H9 (cell line): ENCODE measurements at regions not wholly inside any gene's neighbourhood (a gene's known extent, or its start where the extent isn't known, plus 50 kb on each side); places are given as distances from the start of the nearest gene placed in this dataset.

Source experiments
- DNase-seq: peaks from one replicate; pipeline ENCODE4 v3.0.0-alpha.2; 2017
- H2AFZ ChIP-seq: one replicate; pipeline ENCODE4 v1.6.1; 2013; ENCODE audit warnings: mild to moderate bottlenecking, low read length, control low read depth, moderate library complexity
- H2AK5ac ChIP-seq: 2 replicates; pipeline ENCODE4 v1.6.1; 2013; ENCODE audit warnings: low read length, control low read depth, mixed read lengths; ENCODE audit not compliant: insufficient read length
- H2BK120ac ChIP-seq: one replicate; pipeline ENCODE4 v1.6.1; 2013; ENCODE audit warnings: low read depth, mild to moderate bottlenecking, low read length, control low read depth, inconsistent platforms; ENCODE audit not compliant: poor library complexity, severe bottlenecking
- H2BK12ac ChIP-seq: 2 replicates; pipeline ENCODE4 v1.6.1; 2013; ENCODE audit warnings: low read length, control low read depth, mixed read lengths, low read depth; ENCODE audit not compliant: insufficient read length
- H2BK15ac ChIP-seq: 2 replicates; pipeline ENCODE4 v1.6.1; 2013; ENCODE audit warnings: low read depth, low read length, control low read depth
- H2BK20ac ChIP-seq: one replicate; pipeline ENCODE4 v1.6.1; 2013; ENCODE audit warnings: low read depth, mild to moderate bottlenecking, low read length, control low read depth, inconsistent platforms; ENCODE audit not compliant: poor library complexity, severe bottlenecking
- H2BK5ac ChIP-seq: 2 replicates; pipeline ENCODE4 v1.6.1; 2013; ENCODE audit warnings: low read length, control low read depth, mixed read lengths; ENCODE audit not compliant: insufficient read length
- H3K14ac ChIP-seq: 2 replicates; pipeline ENCODE4 v1.6.1; 2013; ENCODE audit warnings: low read length, control low read depth; ENCODE audit not compliant: insufficient read depth
- H3K18ac ChIP-seq: 2 replicates; pipeline ENCODE4 v1.6.1; 2013; ENCODE audit warnings: low read depth, mild to moderate bottlenecking, mixed read lengths, low read length, control low read depth; ENCODE audit not compliant: insufficient read length
- H3K23ac ChIP-seq: 2 replicates; pipeline ENCODE4 v1.6.1; 2013; ENCODE audit warnings: low read length, control low read depth, mixed read lengths, low read depth; ENCODE audit not compliant: insufficient read length
- H3K23me2 ChIP-seq: 2 replicates; pipeline ENCODE4 v1.6.1; 2013; ENCODE audit warnings: low read depth, mild to moderate bottlenecking, mixed read lengths, low read length, control low read depth; ENCODE audit not compliant: insufficient read length, poor library complexity, severe bottlenecking
- H3K27ac ChIP-seq: 2 replicates; pipeline ENCODE4 v1.5.1; 2013; ENCODE audit warnings: low read length, control low read depth, mixed read lengths, low read depth; ENCODE audit not compliant: insufficient read length
- H3K27me3 ChIP-seq: 2 replicates; pipeline ENCODE4 v1.6.1; 2013; ENCODE audit warnings: low read length, control low read depth, inconsistent platforms; ENCODE audit not compliant: insufficient read depth
- H3K4ac ChIP-seq: 2 replicates; pipeline ENCODE4 v1.6.1; 2013; ENCODE audit warnings: low read depth, mild to moderate bottlenecking, control low read depth, inconsistent platforms, low read length, moderate library complexity
- H3K4me1 ChIP-seq: 2 replicates; pipeline ENCODE4 v1.6.1; 2013; ENCODE audit warnings: low read length, control low read depth, inconsistent platforms; ENCODE audit not compliant: insufficient read depth
- H3K4me2 ChIP-seq: 2 replicates; pipeline ENCODE4 v1.6.1; 2013; ENCODE audit warnings: low read length, control low read depth, mixed read lengths; ENCODE audit not compliant: insufficient read length, insufficient read depth
- H3K56ac ChIP-seq: 2 replicates; pipeline ENCODE4 v1.6.1; 2013; ENCODE audit warnings: low read depth, mild to moderate bottlenecking, mixed read lengths, low read length, control low read depth; ENCODE audit not compliant: insufficient read length
- H3K79me1 ChIP-seq: 2 replicates; pipeline ENCODE4 v1.6.1; 2013; ENCODE audit warnings: low read depth, mild to moderate bottlenecking, moderate library complexity, low read length, control low read depth, inconsistent platforms; ENCODE audit not compliant: insufficient read depth, poor library complexity, severe bottlenecking
- H3K79me2 ChIP-seq: 2 replicates; pipeline ENCODE4 v1.6.1; 2013; ENCODE audit warnings: low read length, control low read depth, inconsistent platforms; ENCODE audit not compliant: insufficient read depth
- H3K9ac ChIP-seq: 2 replicates; pipeline ENCODE4 v1.6.1; 2013; ENCODE audit warnings: low read length, control low read depth, mixed read lengths; ENCODE audit not compliant: insufficient read length; ENCODE audit errors: extremely low read depth
- H3K9me3 ChIP-seq: one replicate; pipeline ENCODE4 v1.6.1; 2013; ENCODE audit warnings: low read depth, low read length, inconsistent platforms; ENCODE audit not compliant: control insufficient read depth
- H3T11ph ChIP-seq: one replicate; pipeline ENCODE4 v1.6.1; 2013; ENCODE audit warnings: mild to moderate bottlenecking, low read length, control low read depth, inconsistent platforms
- H4K20me1 ChIP-seq: one replicate; pipeline ENCODE4 v1.6.1; 2013; ENCODE audit not compliant: control insufficient read depth, insufficient read length, insufficient read depth
- H4K5ac ChIP-seq: 2 replicates; pipeline ENCODE4 v1.6.1; 2013; ENCODE audit warnings: low read depth, mild to moderate bottlenecking, mixed read lengths, low read length, control low read depth; ENCODE audit not compliant: insufficient read length
- H4K8ac ChIP-seq: replicated peaks from 2 replicates; pipeline ENCODE4 v1.6.1; 2013; ENCODE audit warnings: low read length, control low read depth, mixed read lengths, low read depth; ENCODE audit not compliant: insufficient read length
- H4K91ac ChIP-seq: 2 replicates; pipeline ENCODE4 v1.6.1; 2013; ENCODE audit warnings: low read depth, mild to moderate bottlenecking, moderate library complexity, mixed read lengths, low read length, control low read depth; ENCODE audit not compliant: insufficient read length
- H3K27ac Mint-ChIP-seq, 3 experiments: 2 replicates in 2 of 3; 3 replicates in 1 of 3; pipeline ENCODE4 v1.8.0; 2020 to 2021; ENCODE audit warnings: mixed read lengths in 3 of 3, mild to moderate bottlenecking in 1 of 3, moderate library complexity in 1 of 3
- H3K27me3 Mint-ChIP-seq: 2 replicates; pipeline ENCODE4 v1.8.0; 2021; ENCODE audit warnings: low read depth, mild to moderate bottlenecking, moderate library complexity, mixed read lengths
- H3K36me3 Mint-ChIP-seq, 3 experiments: 2 replicates in 2 of 3; 3 replicates in 1 of 3; pipeline ENCODE4 v1.8.0; 2020 to 2021; ENCODE audit warnings: low read depth in 3 of 3, mixed read lengths in 3 of 3; ENCODE audit not compliant: insufficient read depth in 1 of 3
- H3K4me1 Mint-ChIP-seq, 2 experiments: 2 replicates each; pipeline ENCODE4 v1.8.0; 2020; ENCODE audit warnings: mixed read lengths in 2 of 2
- H3K4me3 Mint-ChIP-seq, 2 experiments: 2 replicates in 1 of 2; 3 replicates in 1 of 2; pipeline ENCODE4 v1.8.0; 2020 to 2021; ENCODE audit warnings: mild to moderate bottlenecking in 2 of 2, mixed read lengths in 2 of 2, moderate library complexity in 1 of 2
- H3K9me3 Mint-ChIP-seq, 2 experiments: 2 replicates in 1 of 2; 3 replicates in 1 of 2; pipeline ENCODE4 v1.8.0; 2020; ENCODE audit warnings: mild to moderate bottlenecking in 2 of 2, mixed read lengths in 2 of 2, moderate library complexity in 1 of 2
- CTCF ChIP-seq: fragments of 200-600 bp; sonication (generic); conservative IDR thresholded peaks from 3 replicates; pipeline ENCODE4 v1.8.0; 2021; ENCODE audit warnings: antibody characterized with exemption, mild to moderate bottlenecking
- WGBS: extraction: QIAGEN DNeasy Blood & Tissue Kit; methylation state at CpG from one replicate; pipeline ENCODE4 v1.1.7; 2013; ENCODE audit warnings: missing lambda C conversion rate, low lambda C conversion rate, mixed read lengths; ENCODE audit not compliant: insufficient read length; ENCODE audit errors: extremely low coverage; 5-methylcytosine and 5-hydroxymethylcytosine counted together

- Histone ChIP-seq H3K56ac (no peak overlapping the region), H2BK5ac (no peak overlapping the region), H3K23ac (no peak overlapping the region), H4K91ac (no peak overlapping the region), H2BK12ac (no peak overlapping the region), H4K8ac (no peak overlapping the region), H3T11ph (no peak overlapping the region), H3K27me3 (no peaks in the 10 kb centered on the region), H3K79me1 (no peaks in the 10 kb centered on the region), H4K5ac (no peak overlapping the region), H3K79me2 (no peaks in the 10 kb centered on the region), H3K27ac (no peak overlapping the region), H2BK20ac (no peak overlapping the region), H2BK15ac (no peak overlapping the region), H3K14ac (no peak overlapping the region), H3K4me2 (no peak overlapping the region), H3K4ac (no peak overlapping the region), H2AFZ (no peak overlapping the region), H3K4me1 (no peaks in the 10 kb centered on the region), H3K18ac (no peak overlapping the region), H3K9ac (no peak overlapping the region), H2AK5ac (no peak overlapping the region), H2BK120ac (no peak overlapping the region), H3K23me2 (no peaks in the 10 kb centered on the region), H3K9me3 (no peaks in the 10 kb centered on the region), H4K20me1 (no peaks in the 10 kb centered on the region)
- Mint-ChIP-seq H3K4me3 (no peak overlapping the region), H3K27me3 (no peaks in the 10 kb centered on the region), H3K4me1 (peaks cover 0 to 6% of the 10 kb centered on the region in 2 experiments; a peak in 3 of 4 replicates), H3K36me3 (no peaks in the 10 kb centered on the region), H3K27ac (no peak overlapping the region), H3K9me3 (no peaks in the 10 kb centered on the region)
- no peak for TF ChIP-seq CTCF
- WGBS: no CpG with 5 or more reads among the region's 1 CpG
- DNase-seq: no peak
These were observed 747.2 kb downstream of the SATB2 start for GRCh38 chr2:198710562-198710961.
